ENCODE measurements at regions not wholly inside any gene's neighbourhood (a gene's known extent, or its start where the extent isn't known, plus 50 kb on each side); places are given as distances from the start of the nearest gene placed in this dataset.

DNA sequence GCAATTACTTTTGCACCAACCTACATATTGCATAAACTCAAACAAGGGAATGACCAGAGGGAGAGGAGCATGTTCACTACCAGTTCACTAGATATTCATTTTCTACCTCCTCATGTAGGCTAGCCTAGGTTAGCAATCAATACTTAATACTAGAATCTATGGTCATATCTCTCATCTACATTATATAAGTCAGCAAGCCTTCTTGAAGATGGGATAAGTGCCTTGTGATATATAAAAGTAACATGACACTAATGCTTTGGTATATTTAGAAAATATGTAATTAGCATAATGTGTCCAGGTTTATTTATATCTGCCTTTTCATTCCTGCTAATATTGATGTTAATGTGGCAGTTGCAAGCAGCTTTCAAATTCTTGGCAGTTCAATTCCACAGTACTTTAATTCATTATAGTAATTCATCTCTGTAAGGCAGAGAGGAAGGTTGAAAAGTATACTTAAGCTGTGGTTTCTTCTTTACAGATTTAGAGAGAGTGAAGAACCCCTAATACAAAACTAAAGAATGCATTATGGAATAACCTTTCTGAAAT lies 1613.2 kb upstream of the ACO1 start:
- intact Hi-C loops (cut with DNase I): no loop called here
- DNase-seq (ENCODE audit: low spot score): no peak

DNA sequence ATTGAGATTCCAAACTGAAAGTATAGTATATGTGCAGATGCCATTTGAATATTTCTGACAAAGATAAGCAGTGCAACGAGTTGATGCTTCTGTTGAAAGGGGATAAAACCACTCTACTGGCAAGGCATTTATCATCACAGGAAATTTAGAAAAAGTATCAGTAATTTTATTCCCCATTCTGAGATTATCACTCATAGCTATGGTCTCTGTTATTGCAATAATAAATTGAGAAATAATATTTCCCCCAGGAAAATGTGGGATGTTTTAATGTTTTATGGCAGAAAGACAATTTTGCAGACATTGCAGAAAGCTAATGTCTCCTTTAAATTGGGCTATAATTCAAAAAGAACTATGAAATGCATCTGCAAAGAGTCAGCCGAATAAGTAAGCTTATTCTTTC lies 1612.7 kb upstream of the ACO1 start:
- DNase-seq (ENCODE audit: low spot score): no peak
- intact Hi-C loops (cut with DNase I): no loop called here

DNA sequence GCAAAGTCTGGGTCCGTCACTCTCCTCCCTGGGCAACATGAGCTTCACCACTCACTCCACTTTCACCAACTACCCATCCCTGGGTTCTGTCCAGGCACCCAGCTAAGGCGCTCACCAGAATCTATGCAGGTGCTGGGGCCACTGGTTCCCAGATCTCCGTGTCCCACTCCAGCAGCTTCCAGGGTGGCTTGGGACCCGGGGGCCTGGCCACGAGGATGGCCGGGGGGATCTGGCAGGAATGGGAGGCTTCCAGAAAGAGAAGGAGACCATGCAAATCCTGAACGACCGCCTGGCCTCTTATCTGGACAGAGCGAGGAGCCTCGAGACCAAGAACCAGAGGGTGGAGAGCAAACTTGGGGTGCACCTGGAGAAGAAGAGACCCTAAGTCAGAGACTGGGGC lies 1611.0 kb upstream of the ACO1 start:
- intact Hi-C loops (cut with DNase I): no loop called here
- DNase-seq (ENCODE audit: low spot score): no peak

- intact Hi-C loops (cut with DNase I): no loop called here
- peak; percentile 64 for DNase-seq (ENCODE audit: low spot score)
These were observed 1610.1 kb upstream of the ACO1 start for GRCh38 chr9:30774326-30774725.

- intact Hi-C loops (cut with DNase I): no loop called here
- DNase-seq (ENCODE audit: low spot score): no peak
These were observed 1609.2 kb upstream of the ACO1 start for GRCh38 chr9:30775236-30775635.

DNA sequence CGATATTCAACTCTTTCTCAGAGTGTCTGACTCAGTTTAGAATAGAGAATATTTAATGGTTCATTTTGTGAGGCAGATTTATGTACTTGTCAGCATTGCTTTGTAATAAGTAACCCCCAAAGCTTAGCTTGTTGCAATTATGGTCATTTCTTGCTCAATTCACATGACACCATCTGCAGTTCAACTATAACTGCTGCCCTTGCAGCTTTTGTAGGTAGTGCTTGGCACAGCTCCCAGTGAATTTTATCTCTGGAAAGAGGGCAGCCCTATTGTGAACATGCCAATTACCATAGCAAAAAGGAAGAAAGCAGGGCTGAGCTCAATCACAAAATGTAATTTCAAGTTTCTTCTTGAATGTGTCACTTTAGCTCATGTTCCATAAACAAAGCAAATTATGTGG lies 1587.7 kb upstream of the ACO1 start:
- no peak for DNase-seq (ENCODE audit: low spot score)
- intact Hi-C loops (cut with DNase I): no loop called here

DNA sequence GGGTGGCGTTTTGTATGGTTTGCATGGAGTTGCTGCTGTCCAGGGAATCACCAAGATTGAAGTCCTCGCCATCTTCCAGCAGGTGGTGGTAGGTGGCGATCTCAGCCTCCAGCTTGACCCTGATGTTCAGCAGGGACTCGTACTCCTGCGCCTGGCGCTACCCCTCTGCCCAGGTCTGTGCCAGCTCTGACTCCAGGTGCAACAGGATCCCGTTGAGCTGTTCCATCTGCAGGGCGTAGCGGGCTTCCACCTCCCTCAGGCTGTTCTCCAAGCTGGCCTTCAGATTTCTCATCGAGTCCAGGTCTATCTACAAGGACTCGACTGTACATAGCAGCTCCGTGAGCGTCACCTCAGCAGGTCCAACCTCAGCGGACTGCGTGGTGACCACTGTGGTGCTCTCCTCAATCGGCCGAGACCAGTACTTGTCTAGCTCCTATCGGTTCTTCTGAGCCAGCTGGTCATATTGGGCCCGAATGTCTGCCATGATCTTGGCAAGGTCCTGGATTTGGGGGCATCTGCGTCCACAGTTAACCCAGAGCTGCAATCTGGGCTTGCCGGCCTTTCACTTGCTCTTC lies 1584.8 kb upstream of the ACO1 start:
- no peak for DNase-seq (ENCODE audit: low spot score)
- intact Hi-C loops (cut with DNase I): no loop called here

DNA sequence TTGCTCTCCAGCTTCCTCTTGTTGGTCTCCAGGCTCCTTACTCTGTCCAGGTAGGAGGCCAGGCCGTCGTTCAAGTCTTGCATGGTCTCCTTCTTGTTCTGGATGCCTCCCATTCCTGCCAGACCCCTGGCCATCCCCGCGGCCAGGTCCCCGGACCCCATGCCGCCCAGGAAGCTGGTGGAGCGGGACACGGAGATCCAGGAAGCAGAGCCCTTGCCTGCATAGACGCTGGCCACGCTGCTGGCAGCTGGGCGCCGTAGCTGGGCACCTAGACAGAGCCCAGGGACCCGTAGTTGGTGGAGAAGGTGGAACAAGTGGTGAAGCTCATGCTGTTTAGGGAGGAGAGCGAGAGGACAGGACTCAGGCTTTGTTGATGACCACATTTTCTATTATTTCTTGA lies 1584.0 kb upstream of the ACO1 start:
- DNase-seq (ENCODE audit: low spot score): peak; percentile 77

DNA sequence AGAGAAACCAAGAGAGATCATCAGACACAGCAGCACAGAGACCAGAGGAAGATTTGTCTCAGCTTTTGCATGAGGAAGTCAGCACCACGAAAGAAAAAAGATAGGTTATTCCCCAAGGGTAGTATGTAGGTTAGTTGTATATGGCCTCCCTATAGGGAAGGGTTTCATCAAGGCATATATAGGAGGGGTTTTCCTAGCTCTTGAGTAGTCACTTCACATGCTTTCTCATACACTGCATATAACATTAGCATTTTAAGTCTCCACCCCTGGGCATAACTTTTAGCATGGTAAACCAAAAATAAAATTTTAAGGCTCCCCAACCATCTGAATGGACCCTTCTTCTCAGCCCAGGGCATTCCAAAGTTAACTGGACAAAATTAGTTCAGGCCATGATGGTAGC lies 1571.6 kb upstream of the ACO1 start:
- DNase-seq (ENCODE audit: low spot score): no peak
- intact Hi-C loops (cut with DNase I): no loop called here

More for the DNA sequence above, 1584.0 kb upstream of the ACO1 start:
- intact Hi-C loops (cut with DNase I): no loop called here

DNA sequence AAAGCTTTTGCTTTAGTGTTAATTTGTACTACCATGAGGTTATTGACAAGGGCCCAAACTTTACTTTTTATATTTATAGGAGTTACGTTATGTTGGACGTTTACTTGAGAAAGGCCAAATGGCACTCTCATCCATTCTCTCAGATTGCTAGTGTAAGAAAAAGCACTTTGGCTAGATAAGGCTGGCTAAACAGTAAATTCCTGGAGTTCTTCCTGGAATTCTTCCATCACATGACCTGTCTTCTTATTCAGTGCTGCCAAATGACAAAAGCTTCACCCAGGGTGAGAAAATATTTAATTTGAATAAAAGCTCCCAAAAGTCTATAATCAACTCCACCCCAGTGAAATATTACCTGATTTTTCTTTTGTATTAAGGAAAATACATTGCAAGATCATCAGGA lies 1568.9 kb upstream of the ACO1 start:
- intact Hi-C loops (cut with DNase I): no loop called here
- no peak for DNase-seq (ENCODE audit: low spot score)

DNA sequence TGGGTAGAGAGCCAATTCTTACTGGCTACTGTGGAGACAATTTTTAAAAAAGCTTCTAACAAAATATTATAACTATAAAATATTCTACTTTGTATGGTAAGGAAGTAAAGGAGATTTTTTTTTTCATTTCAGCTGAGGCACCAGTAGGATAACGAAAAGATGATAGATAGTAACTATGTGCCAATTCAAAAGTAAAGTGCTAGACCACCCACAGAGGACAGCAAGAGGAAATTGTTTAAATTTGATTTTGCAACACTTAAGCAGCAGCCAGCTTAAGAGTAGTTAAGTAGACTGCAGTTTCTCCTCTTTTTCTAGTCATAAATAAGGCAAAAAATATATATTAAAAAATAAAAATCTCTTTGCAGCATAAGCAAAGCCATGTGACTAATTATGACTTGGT lies 1539.3 kb upstream of the ACO1 start:
- DNase-seq (ENCODE audit: low spot score): no peak
- intact Hi-C loops (cut with DNase I): no loop called here

DNA sequence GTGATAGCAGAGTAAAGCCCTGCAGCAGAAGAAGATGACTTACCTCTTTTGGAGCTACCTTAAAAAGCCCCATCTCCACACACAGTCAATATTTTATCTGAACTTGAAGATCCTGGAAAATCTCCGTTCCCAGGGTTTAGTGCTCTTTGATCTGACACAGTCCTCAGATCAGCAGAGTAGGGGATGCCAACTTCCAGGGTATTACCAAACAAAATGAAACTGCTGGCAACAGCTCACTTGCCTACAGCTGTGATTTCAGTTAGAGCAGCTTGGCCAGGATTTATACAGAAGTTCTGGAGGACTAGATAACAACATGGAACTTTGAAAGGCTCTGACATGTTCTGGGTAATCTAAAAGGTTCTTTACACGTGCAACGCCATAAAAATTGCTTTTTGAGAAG lies 1537.8 kb upstream of the ACO1 start:
- intact Hi-C loops (cut with DNase I): no loop called here
- no peak for DNase-seq (ENCODE audit: low spot score)

GRCh38 chr9:30851600-30851999 lies 1532.8 kb upstream of the ACO1 start:
- intact Hi-C loops (cut with DNase I): no loop called here
- DNase-seq (ENCODE audit: low spot score): no peak

DNA sequence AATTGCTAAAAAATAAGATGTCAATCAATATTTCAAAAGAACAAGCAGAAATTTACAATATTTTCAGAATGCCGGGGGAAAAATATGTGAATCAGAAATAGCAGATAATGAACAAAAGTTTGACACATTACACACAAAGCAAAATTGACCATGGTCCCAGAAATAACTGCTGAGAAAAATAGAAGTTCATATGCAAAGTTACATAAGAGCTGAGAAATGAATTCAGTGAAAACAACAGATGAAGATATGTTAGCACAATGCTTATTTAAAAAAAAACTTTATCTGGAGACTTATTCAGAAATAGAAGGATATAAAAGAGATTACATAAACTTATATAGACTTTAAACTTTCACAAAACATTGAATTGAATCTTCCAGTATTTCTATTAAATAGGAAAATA lies 1483.7 kb upstream of the ACO1 start:
- intact Hi-C loops (cut with DNase I): no loop called here
- no peak for DNase-seq (ENCODE audit: low spot score)

DNA sequence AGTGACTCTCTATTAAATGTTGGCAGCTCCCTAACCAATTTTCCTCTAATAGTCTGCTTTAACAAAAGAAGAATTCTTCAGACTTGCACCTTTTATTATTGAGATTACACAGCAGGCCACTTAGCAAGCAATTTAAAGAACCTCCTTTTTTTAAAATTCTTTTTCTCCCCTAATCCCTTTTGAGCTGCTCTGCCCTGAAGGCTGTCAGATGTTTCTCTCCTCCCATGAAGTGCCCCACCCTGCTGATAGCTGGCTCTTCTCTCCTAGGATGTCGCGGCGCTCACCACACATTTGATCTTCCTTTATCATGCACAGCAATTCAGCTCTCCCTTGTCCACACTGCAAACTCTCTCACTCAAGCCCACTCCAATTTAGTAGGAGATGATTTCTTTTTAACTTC lies 1471.1 kb upstream of the ACO1 start:
- DNase-seq (ENCODE audit: low spot score): no peak
- intact Hi-C loops (cut with DNase I): no loop called here

- no peak for DNase-seq (ENCODE audit: low spot score)
- intact Hi-C loops (cut with DNase I): no loop called here
These were observed 1469.0 kb upstream of the ACO1 start for GRCh38 chr9:30915451-30915850.

DNA sequence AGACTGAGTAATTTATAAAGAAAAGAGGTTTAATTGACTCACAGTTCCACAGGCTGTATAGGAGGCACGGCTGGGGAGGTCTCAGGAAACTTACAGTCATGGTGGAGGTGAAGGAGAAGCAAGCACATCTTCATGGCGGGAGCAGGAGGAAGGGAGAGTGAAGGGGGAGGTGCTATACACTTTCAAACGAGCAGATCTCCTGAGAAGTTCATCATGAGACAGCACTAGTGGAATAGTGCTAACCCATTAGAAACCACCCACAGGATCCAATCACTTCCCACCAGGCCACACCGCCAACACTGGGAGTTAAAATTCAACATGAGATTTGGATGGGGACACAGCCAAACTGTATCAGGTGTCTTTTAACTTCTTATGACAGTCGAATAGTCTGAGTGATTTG lies 1459.3 kb upstream of the ACO1 start:
- intact Hi-C loops (cut with DNase I): no loop called here
- DNase-seq (ENCODE audit: low spot score): no peak

DNA sequence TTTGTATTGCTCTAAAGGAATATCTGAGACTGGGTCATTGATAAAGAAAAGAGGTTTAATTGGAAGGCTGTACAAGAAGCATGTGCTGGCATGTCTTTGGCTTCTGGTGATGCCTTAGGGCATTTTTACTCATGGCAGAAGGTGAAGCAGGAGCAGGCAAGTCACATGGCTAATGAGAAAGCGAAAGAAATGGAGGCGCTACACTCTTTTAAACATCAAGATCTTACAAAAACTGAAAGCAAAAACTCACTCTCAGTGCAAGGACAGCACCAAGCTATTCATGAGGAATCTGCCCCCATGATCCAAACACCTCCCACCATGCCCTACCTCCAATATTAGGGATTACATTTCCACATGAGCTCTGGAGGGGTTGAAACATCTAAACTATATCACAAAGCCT lies 1458.8 kb upstream of the ACO1 start:
- intact Hi-C loops (cut with DNase I): no loop called here
- no peak for DNase-seq (ENCODE audit: low spot score)

DNA sequence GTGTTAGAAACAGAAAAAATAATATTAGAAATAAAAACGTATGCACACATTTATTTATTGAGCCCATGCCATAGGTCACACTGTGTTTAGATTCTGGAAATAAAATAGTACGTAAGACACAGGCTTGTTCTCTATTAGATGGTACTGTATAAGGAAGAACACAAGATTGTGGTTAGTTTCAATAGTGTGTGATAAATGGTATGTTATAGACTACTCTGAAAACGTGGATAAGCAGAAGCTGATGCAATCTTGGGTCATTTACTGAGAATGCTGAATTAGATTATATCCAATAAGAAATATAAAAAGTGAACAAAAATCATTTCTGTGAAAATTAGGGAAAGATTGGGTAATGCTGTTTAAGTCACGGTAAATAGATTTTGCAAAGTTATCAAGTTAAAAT lies 1456.4 kb upstream of the ACO1 start:
- intact Hi-C loops (cut with DNase I): no loop called here
- no peak for DNase-seq (ENCODE audit: low spot score)

DNA sequence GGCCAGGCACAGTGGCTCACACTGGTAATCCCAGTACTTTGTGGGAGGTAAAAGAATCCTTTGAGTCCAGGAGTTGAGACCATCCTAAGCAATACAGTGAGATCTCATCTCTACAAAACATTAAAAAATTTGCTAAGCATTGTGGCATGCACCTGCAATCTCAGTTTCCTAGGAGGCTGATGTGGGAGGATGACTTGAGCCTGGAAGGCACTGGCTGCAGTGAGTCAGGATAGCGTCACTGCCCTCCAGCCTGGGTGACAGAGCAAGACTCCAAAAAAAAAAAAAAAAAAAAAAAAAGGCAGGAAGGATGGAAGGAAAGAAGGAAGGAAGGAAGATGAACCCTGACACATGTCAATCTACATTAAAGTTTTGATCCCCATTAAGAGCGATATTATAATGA lies 1452.2 kb upstream of the ACO1 start:
- no peak for DNase-seq (ENCODE audit: low spot score)
- intact Hi-C loops (cut with DNase I): no loop called here

- DNase-seq (ENCODE audit: low spot score): peak; percentile 63
- intact Hi-C loops (cut with DNase I): no loop called here
These were observed 1448.7 kb upstream of the ACO1 start for GRCh38 chr9:30935730-30936129.

DNA sequence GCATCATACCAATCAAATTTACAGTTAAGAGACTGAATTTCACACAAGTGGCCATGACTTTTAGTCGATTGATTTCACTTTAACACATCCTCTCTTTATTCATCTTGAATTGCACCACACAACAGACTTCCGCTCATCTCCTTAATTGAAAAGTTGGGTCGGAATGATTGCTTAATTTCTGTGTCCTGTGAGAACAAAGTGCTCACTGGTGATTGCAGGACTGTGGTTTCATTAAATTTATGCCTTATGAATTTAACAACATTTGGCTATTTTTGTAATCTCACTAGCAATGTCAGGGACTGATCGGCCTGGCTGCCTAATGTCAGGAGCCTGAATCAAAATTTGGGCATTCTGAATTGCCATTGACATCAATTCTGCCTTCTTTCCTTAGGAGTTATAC lies 1447.3 kb upstream of the ACO1 start:
- intact Hi-C loops (cut with DNase I): no loop called here

More for the DNA sequence above, 1447.3 kb upstream of the ACO1 start:
- no peak for DNase-seq (ENCODE audit: low spot score)

All from posterior vena cava (tissue), 2 donors.